Esophagus squamous epithelium (tissue), 5 donors: ENCODE measurements at regions not wholly inside any gene's neighbourhood (a gene's known extent, or its start where the extent isn't known, plus 50 kb on each side); places are given as distances from the start of the nearest gene placed in this dataset.

ENCODE experiments used
- DNase-seq: peaks from one replicate; lab custom pipeline; 2025; lab: John Stamatoyannopoulos, UW
- H3K27ac ChIP-seq, 4 donors: fragments of 200-600 bp; sonication (generic); one replicate each; pipeline ENCODE4 v1.5.1; 2016 to 2019; ENCODE audit warnings: mild to moderate bottlenecking in 1 of 4
- H3K27me3 ChIP-seq, 4 donors: fragments of 200-600 bp; sonication (generic); 1 replicate in 3 of 4; 2 replicates in 1 of 4; pipeline versions ENCODE4 v1.5.1 to v1.6.0; 2017 to 2021; ENCODE audit warnings: antibody characterized with exemption in 1 of 4
- H3K36me3 ChIP-seq, 3 donors: fragments of 200-600 bp; sonication (generic); one replicate each; pipeline ENCODE4 v1.5.1; 2016 to 2019
- H3K4me1 ChIP-seq, 3 donors: fragments of 200-600 bp; sonication (generic); one replicate each; pipeline ENCODE4 v1.5.1; 2017 to 2019
- H3K4me3 ChIP-seq, 4 donors: fragments of 200-600 bp; sonication (generic); 1 replicate in 3 of 4; 2 replicates in 1 of 4; pipeline ENCODE4 v1.5.1; 2016 to 2019; ENCODE audit warnings: mild to moderate bottlenecking in 2 of 4, moderate library complexity in 1 of 4
- H3K9me3 ChIP-seq, 3 donors: fragments of 200-600 bp; sonication (generic); one replicate each; pipeline ENCODE4 v1.5.1; 2016 to 2019
- CTCF ChIP-seq, 6 experiments: fragments of 450-650 bp in 4 of 6; fragments of 200-600 bp in 2 of 6; sonication (generic) in 2 of 6; IDR thresholded peaks; one replicate each; pipeline ENCODE4 v1.5.1; 2016 to 2019; ENCODE audit warnings: antibody characterized with exemption in 6 of 6, mild to moderate bottlenecking in 4 of 6, moderate library complexity in 4 of 6
- POLR2A ChIP-seq, 4 donors: fragments of 450-650 bp; IDR thresholded peaks; one replicate each; pipeline ENCODE4 v1.6.1; 2017; ENCODE audit warnings: antibody characterized with exemption in 4 of 4, mild to moderate bottlenecking in 4 of 4, moderate library complexity in 3 of 4
- WGBS, 2 donors: methylation state at CpG; one replicate each; pipeline ENCODE4 v1.1.5; 2018; 5-methylcytosine and 5-hydroxymethylcytosine counted together
- intact Hi-C: fragments of 100-400 bp; cut with DNase I; formaldehyde crosslinking; loops from one replicate; pipeline ENCODE4 v1.15.0; 2022
- donor health status: DM: yes; HTN: yes; CAD: no.

GRCh38 chr12:97813301-97813700 lies 350.7 kb downstream of the RMST start:
- Histone ChIP-seq H3K9me3 (no peaks in the 10 kb centered on the region), H3K27ac (no peak overlapping the region), H3K27me3 (no peaks in the 10 kb centered on the region), H3K36me3 (no peaks in the 10 kb centered on the region), H3K4me1 (no peaks in the 10 kb centered on the region), H3K4me3 (no peak overlapping the region)
- no peak for DNase-seq
- intact Hi-C loops: no loop called here
- whole genome bisulfite sequencing, 2 donors: 58 to 68% methylated on average over 2 of the region's 2 CpGs
- no peak for TF ChIP-seq POLR2A (IDR thresholded peaks at IDR 0.05)
- no peak for TF ChIP-seq CTCF (IDR thresholded peaks at IDR 0.05)

- Histone ChIP-seq H3K27me3 (no peaks in the 10 kb centered on the region), H3K9me3 (no peaks in the 10 kb centered on the region), H3K27ac (no peak overlapping the region), H3K36me3 (no peaks in the 10 kb centered on the region), H3K4me3 (no peak overlapping the region), H3K4me1 (no peaks in the 10 kb centered on the region)
- TF ChIP-seq CTCF (IDR thresholded peaks at IDR 0.05): no peak
- no peak for TF ChIP-seq POLR2A (IDR thresholded peaks at IDR 0.05)
- no peak for DNase-seq
- intact Hi-C loops: no loop called here
- WGBS, 2 donors: 69 to 75% methylated on average over 4 of the region's 4 CpGs
Measured at GRCh38 chr12:97821806-97822205, 359.2 kb downstream of the RMST start.

DNA sequence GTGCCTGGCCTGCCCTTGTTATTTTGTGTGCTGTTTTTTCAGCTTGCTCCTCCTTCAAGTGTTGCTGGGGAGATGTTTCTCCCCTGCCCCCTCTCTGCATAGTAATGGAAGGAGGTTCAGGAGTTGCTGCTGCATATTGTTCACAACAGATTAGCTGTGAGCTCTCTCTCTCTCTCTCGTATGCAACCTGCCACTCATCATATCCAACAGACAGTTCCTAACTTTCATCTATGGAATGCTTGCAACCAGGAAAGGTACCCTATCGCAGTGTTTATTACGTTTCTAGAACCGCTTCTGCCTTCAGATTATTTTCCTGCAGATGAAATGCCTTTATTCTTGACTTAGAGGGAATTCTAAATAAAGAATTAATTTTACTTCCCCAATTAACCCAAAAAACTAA lies 372.9 kb downstream of the RMST start:
- Histone ChIP-seq H3K27me3 (no peaks in the 10 kb centered on the region), H3K4me3 (no peak overlapping the region), H3K4me1 (no peaks in the 10 kb centered on the region), H3K9me3 (no peaks in the 10 kb centered on the region), H3K36me3 (no peaks in the 10 kb centered on the region), H3K27ac (no peak overlapping the region)
- intact Hi-C loops: no loop called here
- 81 to 90% methylated on average over 4 of the region's 4 CpGs for WGBS, 2 donors
- no peak for DNase-seq
- no peak for TF ChIP-seq CTCF (IDR thresholded peaks at IDR 0.05)

DNA sequence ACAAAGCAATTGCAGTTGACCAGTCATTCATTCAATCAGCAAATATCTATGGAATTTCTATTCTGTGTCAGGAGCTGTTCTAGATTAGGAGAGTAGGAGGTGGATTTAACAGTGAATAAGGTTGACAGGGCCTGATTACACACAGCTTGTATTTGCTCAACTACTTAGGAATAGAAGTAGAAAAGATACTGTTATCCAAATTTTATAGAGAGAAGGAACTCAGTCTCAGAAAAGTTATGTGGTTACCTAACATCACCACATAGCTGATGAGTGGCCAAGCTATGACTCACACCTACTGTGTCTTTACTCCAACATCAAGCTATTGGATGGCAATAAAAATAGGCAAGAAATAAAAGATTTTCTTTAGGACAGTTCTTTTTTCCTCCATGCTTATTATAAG lies 374.8 kb downstream of the RMST start:
- Histone ChIP-seq H3K36me3 (no peaks in the 10 kb centered on the region), H3K27me3 (no peaks in the 10 kb centered on the region), H3K9me3 (no peaks in the 10 kb centered on the region), H3K4me1 (no peaks in the 10 kb centered on the region), H3K4me3 (no peak overlapping the region), H3K27ac (no peak overlapping the region)
- TF ChIP-seq CTCF (IDR thresholded peaks at IDR 0.05) (no peak), POLR2A (IDR thresholded peaks at IDR 0.05) (no peak)
- DNase-seq: no peak
- intact Hi-C loops: no loop called here

GRCh38 chr12:97848051-97848450 lies 385.4 kb downstream of the RMST start:
- Histone ChIP-seq H3K27ac (no peak overlapping the region), H3K9me3 (no peaks in the 10 kb centered on the region), H3K4me1 (no peaks in the 10 kb centered on the region), H3K27me3 (no peaks in the 10 kb centered on the region), H3K36me3 (no peaks in the 10 kb centered on the region), H3K4me3 (no peak overlapping the region)
- DNase-seq: no peak
- no peak for TF ChIP-seq CTCF (IDR thresholded peaks at IDR 0.05)
- TF ChIP-seq POLR2A (IDR thresholded peaks at IDR 0.05): no peak
- WGBS, 2 donors: 88 to 95% methylated on average over 2 of the region's 2 CpGs
- intact Hi-C loops: no loop called here
